Common myeloid progenitor, CD34-positive (primary cell): ENCODE measurements at regions not wholly inside any gene's neighbourhood (a gene's known extent, or its start where the extent isn't known, plus 50 kb on each side); places are given as distances from the start of the nearest gene placed in this dataset.

Experiments
- CTCF ChIA-PET: fragments of 350-600 bp; sonication (Branson Sonifier 250); formaldehyde crosslinking; loops from one replicate; lab custom pipeline; 2021; ENCODE audit warnings: antibody characterized with exemption; lab: Charles Lee
- POLR2A ChIA-PET: fragments of 350-600 bp; sonication (Branson Sonifier 250); formaldehyde crosslinking; loops from one replicate; lab custom pipeline; 2021; ENCODE audit warnings: antibody characterized with exemption; lab: Charles Lee
- DNase-seq, 3 donors: peaks; one replicate each; pipeline versions ENCODE4 v3.0.0 to v3.0.0-alpha.2; 2013
- H3K27ac ChIP-seq, 2 experiments: 1 replicate in 1 of 2; 2 replicates in 1 of 2; pipeline ENCODE4 v1.7.0; 2013; ENCODE audit warnings: inconsistent platforms in 2 of 2, low read length in 2 of 2, mild to moderate bottlenecking in 2 of 2, low read depth in 1 of 2, moderate library complexity in 1 of 2; ENCODE audit not compliant: severe bottlenecking in 2 of 2, insufficient read depth in 1 of 2, poor library complexity in 1 of 2
- H3K27me3 ChIP-seq, 5 experiments: replicated peaks in 2 of 5; 1 replicate in 3 of 5; 2 replicates in 2 of 5; pipeline versions ENCODE4 v1.6.1 to v1.7.0; 2013; ENCODE audit warnings: low read length in 4 of 5, mild to moderate bottlenecking in 2 of 5, moderate library complexity in 2 of 5, inconsistent platforms in 1 of 5; ENCODE audit not compliant: insufficient read depth in 5 of 5, control insufficient read depth in 4 of 5
- H3K36me3 ChIP-seq, 4 experiments: 1 replicate in 2 of 4; 2 replicates in 2 of 4; pipeline versions ENCODE4 v1.6.1 to v1.7.0; 2013; ENCODE audit warnings: low read length in 3 of 4, control low read depth in 1 of 4, mild to moderate bottlenecking in 1 of 4; ENCODE audit not compliant: control insufficient read depth in 4 of 4, insufficient read depth in 4 of 4
- H3K4me1 ChIP-seq, 4 experiments: 1 replicate in 3 of 4; 2 replicates in 1 of 4; pipeline versions ENCODE4 v1.6.1 to v1.7.1; 2013; ENCODE audit warnings: low read length in 3 of 4, mild to moderate bottlenecking in 3 of 4, control low read depth in 1 of 4, inconsistent platforms in 1 of 4, moderate library complexity in 1 of 4; ENCODE audit not compliant: control insufficient read depth in 4 of 4, insufficient read depth in 4 of 4; ENCODE audit errors: control extremely low read depth in 1 of 4
- H3K4me3 ChIP-seq, 7 experiments: 1 replicate in 4 of 7; 2 replicates in 3 of 7; pipeline versions ENCODE4 v1.5.1 to v1.7.0; 2013; ENCODE audit warnings: mild to moderate bottlenecking in 7 of 7, low read length in 6 of 7, moderate library complexity in 6 of 7, inconsistent platforms in 2 of 7, low read depth in 2 of 7, control low read depth in 1 of 7; ENCODE audit not compliant: insufficient read depth in 4 of 7, control insufficient read depth in 1 of 7; ENCODE audit errors: extremely low read depth in 1 of 7
- H3K9me3 ChIP-seq, 5 experiments: 1 replicate in 4 of 5; 2 replicates in 1 of 5; pipeline versions ENCODE4 v1.6.1 to v1.7.1; 2013; ENCODE audit warnings: low read length in 4 of 5, mild to moderate bottlenecking in 2 of 5, inconsistent platforms in 1 of 5, low read depth in 1 of 5, moderate library complexity in 1 of 5; ENCODE audit not compliant: control insufficient read depth in 4 of 5, insufficient read depth in 2 of 5; ENCODE audit errors: control extremely low read depth in 1 of 5
- WGBS: methylation state at CpG from one replicate; pipeline ENCODE4 v1.1.5; 2013; ENCODE audit not compliant: insufficient coverage; 5-methylcytosine and 5-hydroxymethylcytosine counted together

DNA sequence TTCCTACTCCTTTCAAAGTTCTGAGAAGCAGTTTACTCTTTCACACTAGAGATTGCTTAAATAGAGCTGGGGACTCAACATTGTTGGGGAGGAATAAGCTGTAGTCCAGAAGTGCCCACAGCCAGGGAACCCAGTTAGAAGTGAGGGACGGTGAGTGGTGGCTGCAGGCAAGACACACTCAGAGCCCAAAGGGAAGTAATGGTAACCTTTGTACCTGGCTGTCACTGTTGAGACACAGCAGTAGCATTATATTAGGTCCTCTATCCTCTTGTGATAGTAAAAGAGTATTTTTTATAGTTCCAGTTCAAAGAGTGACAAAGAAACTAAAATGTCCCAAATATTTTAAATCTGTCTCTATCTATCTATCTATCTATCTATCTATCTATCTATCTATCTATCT, 263.3 kb downstream of the TTC6 start:
- ChIA-PET POLR2A (no interaction called here), CTCF (no interaction called here)
- no peaks in the 10 kb centered on the region for H3K36me3 ChIP-seq
- H3K27me3 ChIP-seq, result peaks cover 0 to 2% (median 0%) of the 10 kb centered on the region in 5 experiments
- WGBS, result 90% methylated on average over 1 of the region's 1 CpG
- no peak overlapping the region for H3K4me3 ChIP-seq
- DNase-seq, result no peak
- no peaks in the 10 kb centered on the region for H3K4me1 ChIP-seq
- no peaks in the 10 kb centered on the region for H3K9me3 ChIP-seq
- no peak overlapping the region for H3K27ac ChIP-seq

GRCh38 chr14:37859177-37859576, 263.7 kb downstream of the TTC6 start:
- no peak for DNase-seq
- ChIA-PET CTCF (no interaction called here), POLR2A (no interaction called here)
- Histone ChIP-seq H3K4me3 (no peak overlapping the region), H3K36me3 (no peaks in the 10 kb centered on the region), H3K27ac (no peak overlapping the region), H3K27me3 (peaks cover 0 to 2% (median 0%) of the 10 kb centered on the region in 5 experiments), H3K4me1 (no peaks in the 10 kb centered on the region), H3K9me3 (no peaks in the 10 kb centered on the region)
- WGBS, result no CpG with 5 or more reads among the region's 3 CpGs

- H3K27ac ChIP-seq, result no peak overlapping the region
- H3K36me3 ChIP-seq, result no peaks in the 10 kb centered on the region
- CTCF ChIA-PET, result no interaction called here
- peaks cover 0 to 2% (median 0%) of the 10 kb centered on the region in 5 experiments for H3K27me3 ChIP-seq
- no peaks in the 10 kb centered on the region for H3K4me1 ChIP-seq
- POLR2A ChIA-PET, result no interaction called here
- no peak overlapping the region for H3K4me3 ChIP-seq
- H3K9me3 ChIP-seq, result no peaks in the 10 kb centered on the region
- DNase-seq, result no peak
- WGBS, result 100% methylated on average over 2 of the region's 3 CpGs
These were observed 266.8 kb downstream of the TTC6 start for GRCh38 chr14:37862263-37862662.

- H3K27me3 ChIP-seq, result peaks cover 0 to 2% (median 0%) of the 10 kb centered on the region in 5 experiments
- WGBS, result 100% methylated on average over 4 of the region's 6 CpGs
- no peak overlapping the region for H3K4me3 ChIP-seq
- no peaks in the 10 kb centered on the region for H3K4me1 ChIP-seq
- DNase-seq, result no peak
- H3K9me3 ChIP-seq, result no peaks in the 10 kb centered on the region
- POLR2A ChIA-PET, result no interaction called here
- H3K36me3 ChIP-seq, result no peaks in the 10 kb centered on the region
- CTCF ChIA-PET, result no interaction called here
- no peak overlapping the region for H3K27ac ChIP-seq
These were observed 268.7 kb downstream of the TTC6 start for GRCh38 chr14:37864128-37864527.

DNA sequence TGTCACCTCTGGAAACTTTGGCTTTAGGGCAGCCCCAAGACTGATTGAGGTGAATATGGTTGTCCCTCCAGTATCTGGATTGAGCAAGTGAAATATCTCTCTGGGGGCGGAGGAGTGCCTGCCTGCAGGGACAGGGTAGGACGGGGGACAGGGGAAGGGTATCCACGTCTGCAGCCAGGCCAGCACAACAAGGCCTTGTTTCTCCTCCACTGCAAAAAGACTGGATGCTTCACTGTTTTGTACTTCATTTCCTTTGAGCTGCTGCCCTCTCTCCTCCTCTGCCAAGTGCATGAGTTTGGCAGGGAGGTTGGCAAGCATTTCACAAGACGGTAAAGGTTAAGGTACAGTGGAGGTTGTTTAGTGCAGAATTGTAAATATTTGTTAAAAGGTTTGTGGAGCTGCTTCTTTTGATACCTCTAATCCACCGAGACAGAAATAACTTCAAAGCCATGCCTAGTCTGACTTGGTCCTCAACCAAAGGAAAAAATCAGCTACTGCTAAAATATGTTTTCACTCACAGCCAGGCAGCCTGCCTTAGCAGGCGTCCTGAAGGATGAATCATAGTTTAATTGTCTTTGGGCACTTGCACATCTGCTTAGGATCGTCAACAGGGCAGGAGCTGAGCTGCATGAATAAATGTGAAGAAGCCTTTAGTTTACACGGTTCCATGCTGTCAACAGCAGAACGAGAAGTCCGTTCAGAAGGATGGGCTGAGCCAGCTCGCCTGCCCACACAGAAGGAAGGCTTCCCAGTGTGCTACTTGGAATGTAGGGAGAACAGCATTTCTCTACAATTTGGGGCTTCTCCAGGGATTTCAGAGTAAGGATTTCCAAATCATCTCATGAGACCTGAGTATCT, 269.7 kb downstream of the TTC6 start:
- Histone ChIP-seq H3K9me3 (no peaks in the 10 kb centered on the region), H3K4me1 (no peaks in the 10 kb centered on the region), H3K27ac (no peak overlapping the region), H3K36me3 (no peaks in the 10 kb centered on the region), H3K4me3 (no peak overlapping the region), H3K27me3 (peaks cover 0 to 2% (median 0%) of the 10 kb centered on the region in 5 experiments)
- DNase-seq, result no peak
- POLR2A ChIA-PET, result no interaction called here
- WGBS, result 92% methylated on average over 7 of the region's 11 CpGs
- CTCF ChIA-PET, result interaction anchor here (0.5 kb wide), 1 partner anchor 24 kb away, joined by 4 read pairs; no protein-coding TSS in a partner anchor

DNA sequence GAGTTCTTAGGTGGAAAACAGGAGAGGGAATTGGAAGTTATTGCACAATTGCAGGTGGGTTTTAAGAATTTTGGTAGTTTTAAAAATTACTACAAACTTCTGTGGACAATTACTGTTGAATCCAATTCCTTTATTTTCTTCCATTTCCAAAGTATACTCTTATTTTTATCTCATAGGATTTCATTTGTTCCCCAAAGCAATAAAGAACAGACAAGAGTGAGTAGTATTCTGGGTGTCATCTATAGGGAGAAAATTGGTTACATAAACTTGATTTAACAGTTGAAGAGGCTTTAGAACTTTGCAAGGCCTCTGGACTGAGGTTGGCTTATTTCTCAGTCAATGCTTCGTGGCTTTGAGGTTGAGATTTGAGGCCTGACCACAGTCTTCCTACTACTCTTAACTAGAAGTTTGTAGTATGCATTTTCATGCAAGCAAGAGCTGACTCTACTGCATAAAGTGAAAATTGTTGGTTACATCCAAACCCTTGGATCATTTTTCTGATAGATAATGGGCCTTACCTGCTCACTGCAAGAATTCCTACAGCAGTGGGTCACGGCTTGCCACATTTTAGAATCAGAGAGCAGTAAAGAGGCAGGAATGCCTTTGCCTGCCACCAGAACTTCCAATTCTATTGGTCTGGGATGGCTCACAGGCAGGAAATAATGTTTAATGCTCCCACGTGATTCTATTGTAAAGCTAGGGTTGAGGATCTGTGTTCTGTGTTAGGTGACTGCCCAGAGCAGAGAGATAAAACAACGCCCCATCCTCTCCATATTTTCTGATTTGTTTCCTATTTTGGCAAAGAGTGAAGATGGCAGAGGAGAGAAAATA, 270.5 kb downstream of the TTC6 start:
- H3K36me3 ChIP-seq, result no peaks in the 10 kb centered on the region
- ChIA-PET POLR2A (no interaction called here), CTCF (no interaction called here)
- peaks cover 0 to 5% (median 0%) of the 10 kb centered on the region in 5 experiments for H3K27me3 ChIP-seq
- 47% methylated on average over 3 of the region's 4 CpGs for WGBS
- H3K9me3 ChIP-seq, result no peaks in the 10 kb centered on the region
- H3K4me1 ChIP-seq, result no peaks in the 10 kb centered on the region
- no peak for DNase-seq
- no peak overlapping the region for H3K27ac ChIP-seq
- no peak overlapping the region for H3K4me3 ChIP-seq

DNA sequence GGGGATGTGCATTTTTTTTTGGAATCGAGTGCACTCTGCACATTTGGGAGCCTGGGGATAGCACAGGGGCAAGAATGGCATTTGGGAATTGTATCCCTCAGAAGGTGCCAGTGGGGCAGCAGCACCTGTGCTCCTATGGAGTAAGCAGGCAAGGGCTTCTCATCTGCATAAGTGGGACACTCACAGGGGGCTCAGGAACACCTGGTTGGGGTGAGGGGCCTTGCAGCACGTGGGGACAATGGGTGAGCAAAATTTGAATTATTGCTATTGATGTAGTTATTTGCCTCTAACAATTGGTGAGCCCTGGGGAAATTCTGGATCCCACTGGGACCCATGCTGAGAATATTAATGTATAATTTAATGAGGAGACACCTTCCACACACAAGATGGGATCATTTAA, 274.2 kb downstream of the TTC6 start:
- Histone ChIP-seq H3K9me3 (no peaks in the 10 kb centered on the region), H3K4me3 (no peak overlapping the region), H3K27ac (no peak overlapping the region), H3K27me3 (peaks cover 0 to 5% (median 0%) of the 10 kb centered on the region in 5 experiments), H3K4me1 (no peaks in the 10 kb centered on the region), H3K36me3 (no peaks in the 10 kb centered on the region)
- ChIA-PET CTCF (no interaction called here), POLR2A (no interaction called here)
- WGBS, result 83% methylated on average over 1 of the region's 2 CpGs
- DNase-seq, result no peak
